Upper lobe of left lung (tissue), 4 donors: ENCODE measurements at regions not wholly inside any gene's neighbourhood (a gene's known extent, or its start where the extent isn't known, plus 50 kb on each side); places are given as distances from the start of the nearest gene placed in this dataset.

Source experiments
- CTCF ChIP-seq, 6 experiments: fragments of 450-650 bp in 4 of 6; fragments of 200-600 bp in 2 of 6; sonication (generic) in 2 of 6; IDR thresholded peaks; one replicate each; pipeline ENCODE4 v1.5.1; 2016 to 2019; ENCODE audit warnings: antibody characterized with exemption in 6 of 6
- EP300 ChIP-seq, 4 donors: sonication (generic); formaldehyde crosslinking; IDR thresholded peaks; one replicate each; pipeline ENCODE4 v1.5.1; 2017; ENCODE audit warnings: antibody characterized with exemption in 4 of 4, control low read depth in 2 of 4
- POLR2A ChIP-seq, 4 donors: fragments of 450-650 bp; IDR thresholded peaks; one replicate each; pipeline ENCODE4 v1.5.1; 2016 to 2017; ENCODE audit warnings: antibody characterized with exemption in 4 of 4, mild to moderate bottlenecking in 2 of 4

GRCh38 chr2:67812682-67813081 lies 250.1 kb downstream of the C1D start:
- TF ChIP-seq CTCF (IDR thresholded peaks at IDR 0.05) (no peak), POLR2A (IDR thresholded peaks at IDR 0.05) (no peak), EP300 (IDR thresholded peaks at IDR 0.05) (no peak)
